Mononuclear cell (primary cell): ENCODE measurements at regions not wholly inside any gene's neighbourhood (a gene's known extent, or its start where the extent isn't known, plus 50 kb on each side); places are given as distances from the start of the nearest gene placed in this dataset.

Experiments used
- H3K27me3 ChIP-seq: 2 replicates; pipeline ENCODE4 v1.6.0; 2011; ENCODE audit warnings: low read length, control low read depth; ENCODE audit not compliant: insufficient read depth
- H3K4me1 ChIP-seq: 2 replicates; pipeline ENCODE4 v1.5.1; 2011; ENCODE audit warnings: mild to moderate bottlenecking, low read length, control low read depth; ENCODE audit not compliant: insufficient read depth
- H3K4me3 ChIP-seq: 2 replicates; pipeline ENCODE4 v1.5.1; 2011; ENCODE audit warnings: mild to moderate bottlenecking, low read length, moderate library complexity
- H3K9me3 ChIP-seq: 2 replicates; pipeline ENCODE4 v1.5.1; 2011; ENCODE audit warnings: low read depth, mild to moderate bottlenecking, control low read depth, low read length

GRCh38 chr15:39192979-39193560 is 387.8 kb upstream of the THBS1 start:
- Histone ChIP-seq H3K4me3 (no peak overlapping the region), H3K27me3 (no peaks in the 10 kb centered on the region), H3K9me3 (no peaks in the 10 kb centered on the region), H3K4me1 (no peaks in the 10 kb centered on the region)

- Histone ChIP-seq H3K27me3 (no peaks in the 10 kb centered on the region), H3K4me3 (no peak overlapping the region), H3K9me3 (no peaks in the 10 kb centered on the region), H3K4me1 (no peaks in the 10 kb centered on the region)
Measured at GRCh38 chr15:39193611-39194010, 387.3 kb upstream of the THBS1 start.

DNA sequence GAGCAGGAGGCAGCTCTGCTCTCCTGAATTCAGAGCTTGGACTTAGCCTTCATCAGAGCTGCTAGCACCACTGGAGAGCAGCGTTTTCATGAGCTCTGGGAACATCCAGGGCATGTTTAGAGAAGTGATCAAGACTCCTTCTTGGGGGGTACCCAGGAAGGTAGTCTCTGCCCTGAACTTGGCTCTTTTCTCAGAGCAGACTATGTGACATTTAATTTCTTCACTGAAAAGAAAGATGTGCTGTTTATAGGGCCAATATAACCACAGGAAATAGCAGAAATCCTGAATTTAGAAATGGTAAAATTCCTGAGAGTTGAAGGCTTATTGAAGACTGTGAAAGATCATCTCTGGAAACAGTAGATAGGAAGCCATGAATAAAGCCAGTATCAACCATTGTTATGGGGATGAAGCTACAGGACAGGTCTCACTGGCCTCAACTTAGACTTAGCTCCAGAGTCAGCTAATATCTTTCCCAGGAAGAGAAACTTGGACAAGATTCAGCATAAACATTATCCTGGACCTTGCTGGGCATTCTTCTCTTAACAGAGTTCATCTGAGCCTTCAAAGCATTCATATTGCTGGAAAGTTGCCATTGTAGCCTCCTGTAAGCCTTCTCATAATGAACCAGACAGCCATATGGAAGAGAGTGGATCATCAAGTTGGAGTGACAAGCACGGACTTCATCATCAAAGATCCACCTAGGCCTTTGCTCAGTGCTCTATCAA is 386.6 kb upstream of the THBS1 start:
- no peak overlapping the region for H3K4me3 ChIP-seq
- no peaks in the 10 kb centered on the region for H3K9me3 ChIP-seq

GRCh38 chr15:39195961-39196486 is 384.9 kb upstream of the THBS1 start:
- no peaks in the 10 kb centered on the region for H3K9me3 ChIP-seq
- no peak overlapping the region for H3K4me3 ChIP-seq
- no peaks in the 10 kb centered on the region for H3K27me3 ChIP-seq
- no peaks in the 10 kb centered on the region for H3K4me1 ChIP-seq

More for the DNA sequence above, 386.6 kb upstream of the THBS1 start:
- Histone ChIP-seq H3K27me3 (no peaks in the 10 kb centered on the region), H3K4me1 (no peaks in the 10 kb centered on the region)

GRCh38 chr15:39198044-39199000 is 382.6 kb upstream of the THBS1 start:
- Histone ChIP-seq H3K4me3 (no peak overlapping the region), H3K27me3 (no peaks in the 10 kb centered on the region), H3K9me3 (no peaks in the 10 kb centered on the region), H3K4me1 (no peaks in the 10 kb centered on the region)

- Histone ChIP-seq H3K4me1 (no peaks in the 10 kb centered on the region), H3K4me3 (no peak overlapping the region), H3K27me3 (no peaks in the 10 kb centered on the region), H3K9me3 (no peaks in the 10 kb centered on the region)
Measured at GRCh38 chr15:39199076-39199475, 381.8 kb upstream of the THBS1 start.

GRCh38 chr15:39200586-39200985 is 380.3 kb upstream of the THBS1 start:
- Histone ChIP-seq H3K27me3 (no peaks in the 10 kb centered on the region), H3K9me3 (no peaks in the 10 kb centered on the region), H3K4me3 (no peak overlapping the region), H3K4me1 (no peaks in the 10 kb centered on the region)

- H3K4me3 ChIP-seq, result no peak overlapping the region
- H3K4me1 ChIP-seq, result no peaks in the 10 kb centered on the region
- H3K27me3 ChIP-seq, result no peaks in the 10 kb centered on the region
- H3K9me3 ChIP-seq, result no peaks in the 10 kb centered on the region
Measured at GRCh38 chr15:39202641-39203040, 378.2 kb upstream of the THBS1 start.

DNA sequence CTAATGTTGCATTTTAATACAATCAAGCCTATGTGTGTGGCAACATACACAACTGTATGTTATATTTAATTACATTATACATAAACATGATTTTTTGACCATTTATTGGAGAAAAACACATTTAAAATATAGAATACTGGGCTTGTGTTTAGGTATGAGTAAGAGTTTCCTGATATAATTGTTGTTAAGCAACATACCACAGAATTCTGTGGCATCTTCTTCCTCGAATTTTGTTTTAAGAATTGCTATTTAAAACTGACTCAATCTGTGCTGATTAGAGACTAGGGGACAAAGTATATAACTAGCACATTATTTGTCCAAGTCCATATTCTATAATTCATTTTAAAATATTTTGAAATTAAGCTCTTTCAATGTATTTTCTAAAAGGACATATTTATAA is 376.8 kb upstream of the THBS1 start:
- no peaks in the 10 kb centered on the region for H3K27me3 ChIP-seq
- no peak overlapping the region for H3K4me3 ChIP-seq
- H3K4me1 ChIP-seq, result no peaks in the 10 kb centered on the region
- no peaks in the 10 kb centered on the region for H3K9me3 ChIP-seq

GRCh38 chr15:39205081-39205480 is 375.8 kb upstream of the THBS1 start:
- H3K9me3 ChIP-seq, result no peaks in the 10 kb centered on the region
- no peaks in the 10 kb centered on the region for H3K27me3 ChIP-seq
- H3K4me3 ChIP-seq, result no peak overlapping the region
- H3K4me1 ChIP-seq, result no peaks in the 10 kb centered on the region

DNA sequence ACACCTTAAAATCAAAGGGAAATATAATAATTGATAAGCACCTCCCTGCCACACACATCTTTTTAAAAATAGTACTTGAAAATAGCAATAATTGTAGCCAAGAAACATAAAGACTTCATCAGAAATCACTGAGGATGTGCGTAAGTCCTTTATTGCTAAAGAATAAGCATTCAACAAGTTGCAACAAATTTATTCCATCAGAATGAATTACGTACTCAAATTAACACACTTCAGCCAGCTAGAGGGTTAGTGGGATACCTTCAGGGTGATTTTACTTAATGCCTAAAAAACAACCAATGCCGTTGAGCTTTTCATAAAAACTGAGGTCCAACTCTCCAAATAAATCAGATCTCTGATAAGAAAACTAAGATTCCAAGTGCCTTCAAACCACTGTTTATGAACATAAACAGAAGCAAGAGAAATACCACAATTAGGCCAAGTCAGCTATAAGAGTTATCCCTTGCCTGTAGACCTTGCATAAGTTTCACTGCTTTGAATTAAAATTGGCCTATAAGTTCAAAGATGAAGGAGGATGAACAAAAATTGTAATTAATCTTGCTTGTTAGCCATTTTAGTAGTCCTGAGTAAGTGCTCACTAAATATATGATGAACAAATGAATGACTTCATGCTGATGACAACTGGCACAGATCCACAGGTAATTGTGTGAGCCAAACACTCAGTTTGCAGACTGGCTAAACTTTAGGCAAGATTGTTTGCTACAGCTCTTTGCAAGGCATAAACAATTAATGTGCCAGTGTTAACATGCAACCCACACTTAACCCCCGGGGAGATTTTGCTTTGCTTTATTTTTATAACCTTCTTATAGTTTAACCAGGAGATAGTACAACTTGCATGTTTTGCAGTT is 375.1 kb upstream of the THBS1 start:
- Histone ChIP-seq H3K9me3 (no peaks in the 10 kb centered on the region), H3K4me1 (no peaks in the 10 kb centered on the region), H3K27me3 (no peaks in the 10 kb centered on the region), H3K4me3 (no peak overlapping the region)

GRCh38 chr15:39207532-39208115 is 373.3 kb upstream of the THBS1 start:
- Histone ChIP-seq H3K9me3 (no peaks in the 10 kb centered on the region), H3K4me1 (no peaks in the 10 kb centered on the region), H3K4me3 (no peak overlapping the region), H3K27me3 (no peaks in the 10 kb centered on the region)

DNA sequence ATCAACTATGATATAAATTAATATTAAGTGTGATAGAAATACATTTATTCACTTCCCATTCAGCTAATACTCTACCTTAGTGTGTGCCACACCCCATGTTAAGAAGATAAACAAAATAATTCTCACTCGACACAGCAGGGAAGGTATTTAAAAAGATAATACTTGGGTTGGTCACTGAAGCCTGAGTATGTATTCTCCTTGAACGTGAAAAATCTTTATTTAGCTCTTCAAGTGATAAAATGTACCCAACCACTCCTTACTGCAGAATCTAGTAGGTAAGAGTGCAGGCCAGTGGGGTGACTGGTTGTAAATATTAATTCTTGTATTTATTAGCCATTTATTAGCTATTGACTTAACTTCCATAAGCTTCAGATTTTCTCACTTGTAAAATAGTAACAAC is 372.7 kb upstream of the THBS1 start:
- no peaks in the 10 kb centered on the region for H3K27me3 ChIP-seq
- H3K4me1 ChIP-seq, result no peaks in the 10 kb centered on the region
- no peaks in the 10 kb centered on the region for H3K9me3 ChIP-seq
- H3K4me3 ChIP-seq, result no peak overlapping the region

- Histone ChIP-seq H3K27me3 (no peaks in the 10 kb centered on the region), H3K4me1 (no peaks in the 10 kb centered on the region), H3K9me3 (no peaks in the 10 kb centered on the region), H3K4me3 (no peak overlapping the region)
Measured at GRCh38 chr15:39209548-39210211, 371.2 kb upstream of the THBS1 start.
